ENCODE measurements at regions not wholly inside any gene's neighbourhood (a gene's known extent, or its start where the extent isn't known, plus 50 kb on each side); places are given as distances from the start of the nearest gene placed in this dataset.
A peak's percentile ranks its signal among the peaks of the same experiment; 100 is the strongest.
"Not testable (repeated sequence)": the region's sequence is repeated elsewhere in the genome, so short reads cannot be mapped to it uniquely, and the experiment has no call there.

- no peak for DNase-seq (ENCODE audit: low spot score)
Observed at GRCh38 chr1:116185161-116185701, 74.0 kb downstream of the MAB21L3 start.

GRCh38 chr1:116189481-116189880 is 78.3 kb downstream of the MAB21L3 start:
- DNase-seq (ENCODE audit: low spot score), result no peak

GRCh38 chr1:116191294-116191693 is 80.1 kb downstream of the MAB21L3 start:
- DNase-seq (ENCODE audit: low spot score), result no peak

DNA sequence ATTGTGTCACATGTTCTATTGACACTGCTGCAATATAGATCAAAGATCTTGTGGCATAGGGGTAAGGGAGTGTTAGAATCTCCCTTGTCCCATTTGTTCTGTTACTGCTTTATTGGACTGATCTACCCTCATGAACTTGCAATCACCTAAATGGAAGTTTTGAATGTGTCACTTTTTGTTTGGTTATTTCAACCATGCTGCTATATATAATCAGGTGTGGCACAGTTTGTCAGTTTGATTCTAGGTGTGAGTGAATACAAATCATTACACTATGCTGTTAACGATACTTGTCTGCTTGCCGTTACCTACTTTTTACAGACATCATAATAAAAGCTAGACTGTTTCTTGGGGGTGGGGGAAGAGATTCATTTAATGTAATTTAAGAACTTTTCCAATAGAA is 82.6 kb downstream of the MAB21L3 start:
- DNase-seq (ENCODE audit: low spot score), result no peak

DNA sequence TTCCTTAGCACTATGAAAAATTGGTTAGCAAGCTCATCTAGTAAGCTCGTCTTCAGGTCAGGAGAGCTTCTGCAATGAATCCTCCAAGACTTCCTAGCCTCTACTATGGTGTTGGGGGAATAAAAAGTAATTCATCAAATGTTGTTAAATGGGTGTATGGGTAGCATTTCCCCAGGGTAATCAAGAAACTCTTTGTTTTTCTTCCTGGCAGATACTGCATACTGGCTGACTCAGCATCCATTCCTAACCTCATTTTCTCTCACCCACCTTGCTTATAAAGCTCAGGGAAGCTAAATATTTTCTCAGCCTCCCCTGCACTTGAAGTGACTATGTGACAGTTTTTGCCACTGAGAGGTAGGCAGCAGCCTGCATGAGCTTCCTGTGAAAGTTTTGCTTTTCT is 83.4 kb downstream of the MAB21L3 start:
- DNase-seq (ENCODE audit: low spot score), result no peak

GRCh38 chr1:116195077-116195868 is 84.1 kb downstream of the MAB21L3 start:
- DNase-seq (ENCODE audit: low spot score), result no peak

- not testable (repeated sequence) for DNase-seq (ENCODE audit: low spot score)
Observed at GRCh38 chr1:116200343-116200742, 89.1 kb downstream of the MAB21L3 start.

- no peak for DNase-seq (ENCODE audit: low spot score)
Observed at GRCh38 chr1:116201911-116202310, 90.7 kb downstream of the MAB21L3 start.

DNA sequence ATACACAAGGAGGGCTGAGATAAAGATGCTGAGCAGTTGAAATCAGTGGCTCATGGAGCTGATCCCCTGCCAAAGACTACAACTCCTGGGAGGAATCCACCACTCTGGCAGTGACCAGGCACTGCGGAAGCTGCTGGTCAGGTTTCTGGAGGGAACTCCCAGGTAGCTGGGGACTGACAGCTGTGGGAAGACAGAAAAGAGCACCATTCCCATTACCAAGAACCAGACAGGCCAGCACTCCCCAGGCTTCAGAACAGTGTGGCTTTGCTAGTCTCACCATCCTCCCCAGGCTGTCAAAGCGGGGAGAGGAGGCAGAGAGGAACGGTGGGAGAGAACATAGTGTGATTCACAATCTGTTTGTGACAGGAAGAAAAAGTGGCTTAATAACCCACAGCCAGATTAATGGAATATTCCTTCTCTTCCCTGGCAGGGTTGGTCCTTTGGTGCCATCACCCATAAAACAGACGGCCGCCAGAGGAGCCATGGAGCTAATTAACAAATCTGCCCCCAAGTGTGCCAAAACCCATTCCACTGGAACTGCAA is 92.1 kb downstream of the MAB21L3 start:
- DNase-seq (ENCODE audit: low spot score), result peak; percentile 72

GRCh38 chr1:116203920-116204319 is 92.7 kb downstream of the MAB21L3 start:
- no peak for DNase-seq (ENCODE audit: low spot score)

GRCh38 chr1:116205941-116206679 is 94.9 kb downstream of the MAB21L3 start:
- DNase-seq (ENCODE audit: low spot score), result no peak

GRCh38 chr1:116207126-116207735 is 96.0 kb downstream of the MAB21L3 start:
- DNase-seq (ENCODE audit: low spot score), result no peak

DNA sequence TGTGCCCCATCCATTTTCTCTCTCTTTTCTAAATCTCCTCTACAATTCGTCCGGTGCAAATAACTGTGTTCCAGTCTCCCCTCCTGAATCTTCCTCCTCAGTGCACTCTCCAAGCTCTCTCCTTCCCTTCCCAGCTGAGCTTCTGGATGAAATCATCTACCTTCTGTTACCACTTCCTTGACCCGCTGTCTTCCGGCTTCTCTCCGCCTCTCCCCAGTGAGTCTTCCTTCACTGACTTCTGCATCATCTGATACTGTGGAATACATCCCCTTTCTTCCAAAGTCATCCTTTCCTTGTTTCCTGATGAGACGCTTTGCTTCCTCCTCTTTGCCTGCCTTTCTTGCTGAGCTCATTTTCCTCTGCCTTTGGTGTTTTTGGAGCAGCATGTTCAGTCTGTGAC is 96.9 kb downstream of the MAB21L3 start:
- DNase-seq (ENCODE audit: low spot score), result no peak

- DNase-seq (ENCODE audit: low spot score), result no peak
Observed at GRCh38 chr1:116211294-116211693, 100.1 kb downstream of the MAB21L3 start.

DNA sequence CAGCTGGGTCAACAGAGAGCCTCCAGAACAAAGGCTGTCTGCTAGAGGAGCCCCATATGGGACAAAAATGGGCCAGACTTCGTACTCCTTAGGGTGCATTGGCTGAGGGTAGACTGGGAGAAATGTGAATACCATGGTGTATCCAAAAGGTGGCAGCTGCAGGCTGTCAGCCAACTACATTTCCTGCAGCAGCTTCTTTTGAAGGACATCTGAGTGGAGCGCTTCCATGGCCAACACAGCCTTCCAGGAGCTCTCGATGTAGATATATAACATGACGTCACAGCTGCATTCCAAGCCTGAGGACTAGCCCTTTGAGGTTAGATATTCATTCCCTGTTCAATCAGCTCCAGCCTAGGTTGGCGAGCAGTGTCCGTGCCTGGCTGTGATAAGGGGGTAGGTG is 107.7 kb downstream of the MAB21L3 start:
- DNase-seq (ENCODE audit: low spot score), result no peak

DNA sequence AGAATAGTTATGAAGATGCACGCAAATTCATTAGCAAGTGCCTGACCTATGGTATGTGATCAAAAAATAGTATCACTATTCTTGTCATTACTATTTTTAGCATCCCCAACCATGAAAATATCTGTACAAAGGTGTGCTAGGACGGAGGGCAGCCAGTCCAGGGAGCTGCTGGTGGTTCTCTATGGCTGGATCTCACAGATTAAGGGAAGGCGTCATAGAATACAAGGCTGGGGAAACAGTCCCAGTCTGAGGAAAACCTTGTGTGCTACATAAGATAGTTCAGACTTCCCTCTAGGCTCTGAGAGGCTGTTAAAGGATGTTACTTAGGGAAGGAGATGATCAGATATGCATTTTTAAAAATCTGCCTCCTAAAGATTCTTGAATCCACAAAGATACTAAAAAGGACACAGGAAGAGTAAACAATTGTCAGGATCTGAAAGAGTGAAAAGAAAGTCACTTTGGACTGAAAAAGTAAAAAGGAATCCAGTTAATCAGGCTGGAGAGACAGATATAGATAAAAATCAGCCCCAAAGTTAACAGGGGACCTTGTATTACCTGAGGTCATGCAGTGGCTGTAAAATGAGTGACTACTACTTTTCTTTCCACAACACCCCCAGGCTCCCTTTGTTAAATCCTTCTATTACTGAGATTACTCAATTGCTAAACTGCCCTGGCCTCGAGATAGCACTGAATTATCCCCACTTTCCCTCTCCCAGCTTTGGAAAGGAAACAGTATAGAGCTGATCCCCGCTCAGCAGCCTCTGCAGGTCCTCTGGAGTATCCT is 108.6 kb downstream of the MAB21L3 start:
- no peak for DNase-seq (ENCODE audit: low spot score)

DNA sequence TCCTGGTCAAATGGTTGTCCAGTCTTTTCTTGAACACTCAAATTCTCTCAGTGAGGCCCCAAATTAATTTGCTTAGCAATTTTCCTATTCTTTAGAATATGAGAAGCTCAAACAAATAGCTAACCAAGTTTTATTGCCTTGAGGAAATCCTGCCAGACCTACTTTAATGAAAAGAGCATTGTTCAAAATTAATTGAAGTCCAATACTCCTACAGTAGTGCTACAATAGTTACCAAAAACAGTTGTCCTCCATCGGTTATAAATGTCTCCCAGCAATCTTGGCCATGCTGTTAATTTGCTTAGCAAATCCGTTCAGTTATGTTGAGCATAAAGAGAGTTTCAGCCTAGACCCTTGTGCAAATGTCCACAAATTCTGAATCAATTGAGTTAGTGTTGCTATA is 112.9 kb downstream of the MAB21L3 start:
- DNase-seq (ENCODE audit: low spot score), result no peak

DNA sequence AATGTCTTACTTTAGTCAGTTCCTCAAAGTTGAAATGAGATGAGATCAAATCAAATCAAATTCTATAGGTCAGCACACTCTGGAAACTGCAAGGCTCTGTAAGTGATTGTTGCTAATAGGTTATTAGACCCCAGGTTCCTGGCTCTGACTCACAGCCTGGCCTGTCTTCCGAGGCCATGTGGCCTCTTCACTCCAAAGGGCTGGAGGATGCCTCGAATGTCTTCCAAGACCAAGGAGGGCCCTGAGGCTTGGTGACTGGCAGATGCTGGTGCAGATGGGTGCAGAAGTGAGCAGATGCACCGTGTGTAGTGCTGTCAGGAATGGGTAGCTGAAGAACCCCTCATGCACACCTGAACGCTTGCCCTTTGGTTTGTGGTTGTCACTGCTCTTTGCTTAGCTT is 113.4 kb downstream of the MAB21L3 start:
- DNase-seq (ENCODE audit: low spot score), result no peak

GRCh38 chr1:116226017-116226416 is 114.8 kb downstream of the MAB21L3 start:
- DNase-seq (ENCODE audit: low spot score), result no peak

DNA sequence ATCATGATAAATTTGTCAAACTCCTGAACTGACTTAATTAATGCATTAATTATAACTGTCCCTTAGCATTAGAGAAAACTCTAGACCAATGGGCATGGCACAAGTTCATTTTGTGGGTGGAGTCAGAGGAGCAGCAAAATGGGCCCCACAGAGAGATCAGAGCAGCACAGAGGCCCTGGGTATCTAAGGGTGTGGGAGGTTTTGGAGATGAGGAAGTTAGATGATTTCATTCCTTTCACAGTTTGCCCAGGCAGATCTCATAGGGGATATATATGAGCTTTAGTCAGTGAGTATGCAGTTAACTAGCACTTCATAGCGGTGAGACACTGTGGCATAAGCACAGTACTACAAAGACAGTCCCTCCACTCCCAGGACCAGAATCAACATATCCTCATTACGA is 117.3 kb downstream of the MAB21L3 start:
- no peak for DNase-seq (ENCODE audit: low spot score)

DNA sequence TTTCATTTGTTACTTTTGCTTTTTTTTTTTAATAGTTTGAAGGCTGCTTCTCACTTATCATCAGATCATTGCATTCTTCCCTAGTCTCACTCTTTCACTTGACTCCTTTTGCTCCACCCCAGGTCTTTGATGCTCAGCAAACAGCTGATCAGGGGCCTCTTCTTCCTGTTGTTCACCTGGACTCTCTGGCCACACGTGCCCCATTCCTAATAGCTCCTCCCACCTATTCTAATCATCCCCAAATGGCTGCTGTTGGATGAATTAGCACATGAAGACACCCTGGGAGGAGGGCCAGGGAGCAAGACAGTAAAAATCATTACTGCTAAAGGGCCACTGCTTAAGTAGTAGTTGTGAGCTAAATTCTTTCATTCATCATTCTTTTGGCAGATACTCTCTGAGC is 119.5 kb downstream of the MAB21L3 start:
- no peak for DNase-seq (ENCODE audit: low spot score)

DNA sequence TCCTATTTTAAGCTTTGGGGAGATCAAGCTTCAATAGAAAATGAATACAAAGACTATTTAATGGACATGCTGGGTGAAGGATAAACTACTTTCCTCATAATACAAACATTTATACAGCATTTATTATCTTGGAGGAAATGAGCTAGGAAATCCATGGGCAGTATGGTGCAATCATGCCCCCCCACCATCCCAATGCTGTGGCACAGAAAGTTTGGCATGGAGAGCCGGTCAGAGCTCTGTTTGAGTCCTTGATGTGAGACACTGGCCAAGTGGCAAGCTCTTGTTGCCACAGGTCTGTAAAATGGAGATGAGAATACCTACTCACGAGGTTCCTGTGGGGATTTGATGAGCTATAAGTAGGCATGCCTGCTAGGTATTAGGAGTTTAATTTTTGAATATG is 120.6 kb downstream of the MAB21L3 start:
- no peak for DNase-seq (ENCODE audit: low spot score)

All from Ammon's horn (tissue), 1 donor.